ENCODE measurements at regions not wholly inside any gene's neighbourhood (a gene's known extent, or its start where the extent isn't known, plus 50 kb on each side); places are given as distances from the start of the nearest gene placed in this dataset.

DNA sequence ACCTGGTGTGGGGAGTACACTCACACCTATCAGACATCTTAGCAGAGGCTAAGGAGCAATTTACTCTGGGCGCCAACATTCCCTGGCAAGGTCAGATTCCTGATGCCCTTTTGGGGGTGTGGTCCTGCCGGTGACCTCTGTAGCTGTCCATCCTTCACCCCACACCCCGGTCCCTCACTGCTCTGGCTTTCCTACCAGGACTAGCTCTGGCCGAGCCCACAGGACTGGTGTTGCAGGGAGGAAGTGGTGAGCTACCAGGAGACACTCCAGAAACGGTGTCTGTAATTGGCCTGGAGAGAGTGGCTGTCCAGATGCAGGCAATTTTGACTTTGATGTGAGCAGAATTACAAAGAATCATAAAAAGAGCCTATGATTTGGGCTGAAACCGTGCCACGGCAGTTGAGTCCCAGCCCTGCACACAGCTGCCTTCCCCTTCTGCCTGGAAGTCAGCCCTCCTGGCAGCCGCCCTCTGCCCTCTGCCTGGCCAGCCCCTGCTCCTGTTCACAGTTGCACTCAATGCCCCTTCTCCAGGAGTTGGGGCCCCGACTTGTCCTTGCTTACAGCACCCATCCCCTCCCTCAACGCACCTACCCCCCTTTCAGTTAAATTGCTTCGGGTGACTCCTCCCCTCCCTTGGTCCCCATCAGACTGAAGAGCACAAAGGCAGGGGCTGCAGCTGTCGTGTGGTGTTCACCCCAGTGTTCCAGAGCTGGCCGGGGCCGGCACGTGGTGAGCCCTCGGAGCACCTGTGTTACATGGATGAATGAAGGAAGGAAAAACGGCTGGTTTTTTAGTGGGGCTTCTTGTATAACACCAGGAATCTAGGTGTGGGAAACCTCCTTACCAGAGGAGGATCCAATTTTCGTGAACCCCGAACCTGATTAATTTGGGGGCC, 80.2 kb upstream of the TPM1 start:
- no peak overlapping the region for H3K9ac ChIP-seq (ENCODE audit: low read length)
- no peaks in the 10 kb centered on the region for H3K36me3 ChIP-seq (ENCODE audit: insufficient read depth, low read length)
- no peaks in the 10 kb centered on the region for H4K20me1 ChIP-seq (ENCODE audit: insufficient read depth)
- H2AFZ ChIP-seq (ENCODE audit: low read depth, low read length), result no peak overlapping the region
- H3K4me3 ChIP-seq (ENCODE audit: low read length), result no peak overlapping the region
- no peaks in the 10 kb centered on the region for H3K9me3 ChIP-seq (ENCODE audit: low read length)
- no peak overlapping the region for H3K27ac ChIP-seq (ENCODE audit: low read length)
- no peaks in the 10 kb centered on the region for H3K79me2 ChIP-seq (replicated peaks; ENCODE audit: insufficient read depth, low read length)
- no peaks in the 10 kb centered on the region for H3K9me2 ChIP-seq (ENCODE audit: insufficient read depth, low read length)
- TF ChIP-seq RAD21 (conservative IDR thresholded peaks at IDR 0.05), result no peak
- no peak for TF ChIP-seq EZH2 (IDR thresholded peaks at IDR 0.05; ENCODE audit: borderline replicate concordance, insufficient read depth, low read length, poor library complexity, severe bottlenecking)
- TF ChIP-seq REST (IDR thresholded peaks at IDR 0.05; ENCODE audit: borderline replicate concordance), result no peak
- no peak for TF ChIP-seq MXI1 (conservative IDR thresholded peaks at IDR 0.05; ENCODE audit: poor library complexity, severe bottlenecking)
- no peak for TF ChIP-seq EP300 (conservative IDR thresholded peaks at IDR 0.05; ENCODE audit: poor library complexity, severe bottlenecking)
- no peak for TF ChIP-seq POLR2AphosphoS5 (IDR thresholded peaks at IDR 0.05)
- no peak for TF ChIP-seq SMC3 (conservative IDR thresholded peaks at IDR 0.05; ENCODE audit: poor library complexity)
- no peak for TF ChIP-seq TAF1 (IDR thresholded peaks at IDR 0.05; ENCODE audit: low read depth)
- TF ChIP-seq CTCF (IDR thresholded peaks at IDR 0.05; ENCODE audit: poor library complexity, severe bottlenecking), result no peak
- H3K4me2 ChIP-seq (ENCODE audit: low read length), result no peak overlapping the region
- no peaks in the 10 kb centered on the region for H3K27me3 ChIP-seq (ENCODE audit: insufficient read depth, low read depth, low read length)
- no peaks in the 10 kb centered on the region for H3F3A ChIP-seq (ENCODE audit: insufficient read depth, low read length, poor library complexity, severe bottlenecking)

DNA sequence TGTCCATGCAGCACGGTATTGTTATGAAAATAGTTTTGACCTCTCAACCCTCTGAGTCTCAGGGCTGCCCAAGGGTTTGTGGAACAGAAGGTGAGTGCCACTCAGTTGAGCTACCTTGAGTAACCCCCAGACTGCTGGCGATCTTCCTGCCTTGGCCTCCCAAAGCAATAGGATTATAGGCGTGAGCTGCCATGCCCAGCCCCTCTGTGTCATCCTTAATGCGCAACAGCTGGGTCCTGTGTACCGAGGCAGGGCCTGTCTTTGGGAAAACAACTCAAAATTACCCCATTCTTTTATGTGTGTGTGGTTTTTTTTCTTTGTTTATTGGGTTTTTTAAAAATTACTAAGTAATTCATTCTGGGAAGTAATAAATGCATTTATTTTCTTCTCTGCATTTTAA, 78.3 kb upstream of the TPM1 start:
- H3F3A ChIP-seq (ENCODE audit: insufficient read depth, low read length, poor library complexity, severe bottlenecking), result no peaks in the 10 kb centered on the region
- H3K36me3 ChIP-seq (ENCODE audit: insufficient read depth, low read length), result no peaks in the 10 kb centered on the region
- H3K27ac ChIP-seq (ENCODE audit: low read length), result no peak overlapping the region
- H4K20me1 ChIP-seq (ENCODE audit: insufficient read depth), result no peaks in the 10 kb centered on the region
- no peaks in the 10 kb centered on the region for H3K9me3 ChIP-seq (ENCODE audit: low read length)
- no peak overlapping the region for H2AFZ ChIP-seq (ENCODE audit: low read depth, low read length)
- TF ChIP-seq MXI1 (conservative IDR thresholded peaks at IDR 0.05; ENCODE audit: poor library complexity, severe bottlenecking) (no peak), SMC3 (conservative IDR thresholded peaks at IDR 0.05; ENCODE audit: poor library complexity) (no peak)
- H3K4me3 ChIP-seq (ENCODE audit: low read length), result no peak overlapping the region
- H3K9ac ChIP-seq (ENCODE audit: low read length), result no peak overlapping the region
- no peaks in the 10 kb centered on the region for H3K9me2 ChIP-seq (ENCODE audit: insufficient read depth, low read length)
- no peaks in the 10 kb centered on the region for H3K27me3 ChIP-seq (ENCODE audit: insufficient read depth, low read depth, low read length)
- H3K4me2 ChIP-seq (ENCODE audit: low read length), result no peak overlapping the region
- no peaks in the 10 kb centered on the region for H3K79me2 ChIP-seq (replicated peaks; ENCODE audit: insufficient read depth, low read length)
